ENCODE measurements at regions not wholly inside any gene's neighbourhood (a gene's known extent, or its start where the extent isn't known, plus 50 kb on each side); places are given as distances from the start of the nearest gene placed in this dataset.
"Not testable (repeated sequence)": the region's sequence is repeated elsewhere in the genome, so short reads cannot be mapped to it uniquely, and the experiment has no call there.

GRCh38 chr1:173300061-173301044 lies 93.2 kb upstream of the TNFSF4 start:
- no peak for DNase-seq (ENCODE audit: low read depth, low spot score)

DNA sequence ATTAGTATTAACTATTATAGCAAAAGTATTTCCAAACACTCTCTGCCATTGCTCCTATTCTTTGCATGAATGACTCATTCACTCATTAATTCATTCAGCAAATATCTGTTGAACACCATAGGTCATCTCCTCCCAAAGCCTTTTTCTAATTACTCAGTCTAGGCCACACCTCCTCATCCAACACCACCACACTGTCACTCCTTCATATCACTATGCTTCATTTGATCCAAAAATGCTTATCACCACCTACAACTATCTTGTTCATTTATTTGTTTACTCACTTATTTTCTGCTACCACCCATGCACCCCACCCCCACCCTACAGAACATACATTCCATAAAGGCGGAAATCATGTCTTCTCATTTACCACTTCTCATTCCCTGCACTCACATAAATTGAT lies 94.4 kb upstream of the TNFSF4 start:
- no peak for DNase-seq (ENCODE audit: low read depth, low spot score)

DNA sequence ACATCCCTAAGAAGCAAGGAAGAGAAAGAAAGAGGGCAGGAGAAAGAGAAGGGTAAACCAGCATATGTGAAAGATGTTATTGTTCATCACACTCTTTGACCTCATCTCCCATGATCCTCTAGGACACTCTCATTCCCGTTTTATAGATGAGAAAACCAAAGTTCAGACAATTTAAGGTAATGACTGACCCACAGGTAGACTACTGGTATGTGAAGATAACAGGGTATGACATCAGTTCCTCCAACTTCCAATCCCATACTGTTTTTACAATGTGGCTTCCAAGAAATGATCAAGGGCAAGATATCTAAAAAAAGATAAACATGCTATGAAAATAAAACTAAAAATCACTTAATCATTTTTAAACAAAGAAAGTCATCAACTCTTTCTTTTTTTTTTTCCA lies 95.2 kb upstream of the TNFSF4 start:
- DNase-seq (ENCODE audit: low read depth, low spot score) = no peak

- DNase-seq (ENCODE audit: low read depth, low spot score) = no peak
Measured at GRCh38 chr1:173302890-173303829, 96.0 kb upstream of the TNFSF4 start.

DNA sequence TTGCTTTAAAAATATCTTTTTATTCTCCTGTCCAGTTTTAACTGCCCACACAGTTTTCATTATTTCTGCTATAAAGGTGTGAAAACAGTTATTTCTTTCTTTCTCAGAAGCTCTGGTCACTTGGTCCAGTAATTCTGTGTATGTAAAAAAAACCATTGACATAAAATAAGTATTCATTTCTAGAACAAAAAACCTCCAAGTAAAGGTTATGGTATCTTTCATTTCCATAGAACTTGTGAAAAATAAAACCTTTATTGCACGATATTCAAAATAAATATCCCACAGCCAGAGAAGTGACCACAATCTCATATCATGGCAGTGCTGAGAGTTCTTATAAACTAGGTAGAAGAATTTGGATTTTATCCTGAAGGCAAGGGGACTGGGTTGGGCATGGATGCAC lies 96.9 kb upstream of the TNFSF4 start:
- DNase-seq (ENCODE audit: low read depth, low spot score) = no peak

GRCh38 chr1:173304529-173305227 lies 97.5 kb upstream of the TNFSF4 start:
- no peak for DNase-seq (ENCODE audit: low read depth, low spot score)

- no peak for DNase-seq (ENCODE audit: low read depth, low spot score)
Measured at GRCh38 chr1:173307845-173308244, 100.7 kb upstream of the TNFSF4 start.

DNA sequence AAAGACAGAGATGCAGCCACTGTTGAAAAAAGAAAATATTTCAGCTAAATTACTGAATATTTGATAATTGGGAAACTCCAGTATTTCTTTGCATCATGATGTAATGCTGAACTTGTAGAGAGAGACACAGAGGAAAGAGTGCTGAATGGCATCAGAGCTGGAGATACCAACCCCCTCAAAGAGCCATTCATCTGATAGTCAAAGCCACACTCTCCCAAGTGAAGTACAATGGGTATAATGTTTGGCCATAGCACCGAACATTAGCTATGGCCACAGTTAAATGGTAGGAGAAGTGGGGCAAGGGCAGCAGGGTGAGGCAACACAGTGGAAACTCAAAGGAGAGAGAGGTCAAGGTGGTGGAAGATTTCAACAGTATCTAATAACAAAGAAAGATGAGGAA lies 107.5 kb upstream of the TNFSF4 start:
- no peak for DNase-seq (ENCODE audit: low read depth, low spot score)

DNA sequence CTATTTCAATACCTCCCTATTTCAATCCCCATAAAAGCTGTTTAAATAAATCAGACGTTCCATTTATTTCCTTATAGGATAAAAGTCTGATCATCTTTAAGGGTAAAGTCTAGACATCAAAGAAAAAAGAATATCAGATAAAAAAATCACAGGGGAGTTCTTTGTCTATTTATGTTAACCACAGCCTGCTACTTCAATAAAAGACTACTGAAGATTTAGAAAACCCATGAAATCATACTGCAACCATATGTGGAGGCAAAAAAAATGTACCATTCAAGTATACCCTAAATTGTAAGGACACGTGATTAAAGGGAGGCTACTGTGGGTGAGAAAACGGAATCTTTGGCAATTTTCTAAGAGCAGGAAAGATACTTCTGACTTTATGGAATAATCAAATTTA lies 108.2 kb upstream of the TNFSF4 start:
- no peak for DNase-seq (ENCODE audit: low read depth, low spot score)

DNA sequence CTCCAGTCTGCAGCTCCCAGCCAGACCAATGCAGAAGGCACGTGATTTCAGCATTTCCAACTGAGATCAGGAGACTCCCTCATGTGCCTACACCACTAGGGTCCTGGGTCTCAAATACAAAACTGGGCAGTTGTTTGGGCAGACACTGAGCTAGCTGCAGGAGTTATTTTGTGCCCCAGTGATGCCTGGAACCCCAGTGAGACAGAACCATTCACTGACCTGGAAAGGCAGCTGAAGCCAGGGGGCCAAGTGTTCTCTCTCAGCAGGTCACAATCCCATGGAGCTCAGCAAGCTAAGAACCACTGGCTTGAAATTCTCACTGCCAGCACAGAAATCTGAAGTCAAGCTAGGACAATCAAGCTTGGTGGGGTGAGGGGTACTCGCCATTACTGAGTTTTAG lies 111.7 kb upstream of the TNFSF4 start:
- no peak for DNase-seq (ENCODE audit: low read depth, low spot score)

GRCh38 chr1:173324352-173324751 lies 117.2 kb upstream of the TNFSF4 start:
- not testable (repeated sequence) for DNase-seq (ENCODE audit: low read depth, low spot score)

DNA sequence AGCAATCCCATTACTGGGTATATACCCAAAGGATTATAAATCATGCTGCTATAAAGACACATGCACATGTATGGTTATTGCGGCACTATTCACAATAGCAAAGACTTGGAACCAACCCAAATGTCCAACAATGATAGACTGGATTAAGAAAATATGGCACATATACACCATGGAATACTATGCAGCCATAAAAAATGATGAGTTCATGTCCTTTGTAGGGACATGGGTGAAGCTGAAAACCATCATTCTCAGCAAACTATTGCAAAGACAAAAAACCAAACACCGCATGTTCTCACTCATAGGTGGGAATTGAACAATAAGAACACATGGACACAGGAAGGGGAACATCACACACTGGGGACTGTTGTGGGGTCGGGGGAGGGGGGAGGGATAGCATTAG lies 120.9 kb upstream of the TNFSF4 start:
- DNase-seq (ENCODE audit: low read depth, low spot score) = not testable (repeated sequence)

- no peak for DNase-seq (ENCODE audit: low read depth, low spot score)
Measured at GRCh38 chr1:173328961-173329360, 121.8 kb upstream of the TNFSF4 start.

GRCh38 chr1:173329726-173330125 lies 122.6 kb upstream of the TNFSF4 start:
- no peak for DNase-seq (ENCODE audit: low read depth, low spot score)

- DNase-seq (ENCODE audit: low read depth, low spot score) = no peak
Measured at GRCh38 chr1:173330149-173330951, 123.2 kb upstream of the TNFSF4 start.

DNA sequence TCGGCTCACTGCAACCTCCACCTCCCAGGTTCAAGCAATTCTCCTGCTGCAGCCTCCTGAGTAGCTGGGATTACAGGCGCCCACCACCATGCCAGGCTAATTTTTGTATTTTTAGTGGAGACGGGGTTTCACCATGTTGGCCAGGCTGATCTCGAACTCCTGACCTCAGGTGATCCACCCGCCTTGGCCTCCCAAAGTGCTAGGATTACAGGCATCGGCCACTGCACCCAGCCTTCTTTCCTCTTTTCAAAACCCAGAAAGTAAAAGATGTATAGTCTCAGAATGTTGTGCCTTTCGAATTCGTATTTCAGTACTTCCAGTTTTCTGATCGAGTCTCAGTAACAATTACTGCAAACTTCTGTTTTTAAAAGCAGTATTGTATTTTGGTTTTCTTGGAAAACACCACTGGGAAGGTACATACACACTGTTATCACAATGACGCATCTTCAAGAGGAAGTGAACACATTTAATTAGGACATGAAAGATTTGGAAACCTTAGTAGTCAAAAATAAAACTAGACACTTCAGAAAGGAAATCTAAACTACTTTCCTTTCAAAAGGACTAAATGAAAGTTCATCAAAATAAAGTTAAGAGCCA lies 123.9 kb upstream of the TNFSF4 start:
- not testable (repeated sequence) for DNase-seq (ENCODE audit: low read depth, low spot score)

DNA sequence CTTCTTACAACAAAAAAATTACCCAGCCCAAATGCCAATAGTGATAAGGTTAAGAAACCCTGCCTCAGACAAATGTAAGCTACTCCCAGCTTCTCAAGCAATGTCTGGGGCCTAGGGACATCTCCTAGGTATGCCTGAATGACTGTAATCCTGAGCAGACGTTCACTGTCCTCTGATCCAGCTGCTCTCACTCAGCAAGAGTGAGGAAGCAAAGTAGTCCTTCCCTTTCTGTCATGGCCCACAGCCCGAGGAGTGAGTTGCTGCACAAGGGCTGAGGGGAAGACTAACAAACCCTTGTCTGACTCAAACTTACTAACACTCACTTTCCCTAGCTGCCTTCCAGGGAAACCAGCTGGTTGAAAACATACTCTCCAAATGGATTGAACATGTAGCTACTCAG lies 124.9 kb upstream of the TNFSF4 start:
- no peak for DNase-seq (ENCODE audit: low read depth, low spot score)

GRCh38 chr1:173333581-173333980 lies 126.5 kb upstream of the TNFSF4 start:
- DNase-seq (ENCODE audit: low read depth, low spot score) = no peak

GRCh38 chr1:173337126-173337525 lies 130.0 kb upstream of the TNFSF4 start:
- DNase-seq (ENCODE audit: low read depth, low spot score) = no peak

DNA sequence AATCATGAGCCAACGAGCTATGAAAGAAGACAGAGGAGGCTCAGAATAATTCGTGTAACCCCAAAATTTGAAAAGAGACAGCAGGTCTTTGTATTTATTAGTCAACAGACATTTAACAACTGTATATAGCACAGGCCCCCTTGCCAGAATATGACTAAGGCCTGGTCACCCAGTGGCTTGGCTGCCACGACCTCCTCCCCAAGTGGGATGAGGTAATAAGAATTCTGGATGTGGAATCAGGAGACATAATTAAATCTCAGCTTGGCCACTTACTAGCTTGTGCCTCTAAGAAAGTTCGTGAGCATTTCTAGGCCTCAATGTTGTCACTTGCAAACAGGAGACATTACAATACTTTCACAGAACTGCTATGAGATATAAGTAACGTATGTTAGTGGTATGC lies 134.2 kb upstream of the TNFSF4 start:
- no peak for DNase-seq (ENCODE audit: low read depth, low spot score)

- DNase-seq (ENCODE audit: low read depth, low spot score) = no peak
Measured at GRCh38 chr1:173341971-173342370, 134.8 kb upstream of the TNFSF4 start.

Data from iPS DF 19.7 (cell line).